Ureter (tissue), 1 donor: ENCODE measurements at regions not wholly inside any gene's neighbourhood (a gene's known extent, or its start where the extent isn't known, plus 50 kb on each side); places are given as distances from the start of the nearest gene placed in this dataset.

Source experiments
- DNase-seq: peaks from one replicate; pipeline ENCODE4 v3.0.0-alpha.2; 2020; ENCODE audit warnings: low spot score
- donor health status: DM: yes; HTN: yes; CAD: no.

DNA sequence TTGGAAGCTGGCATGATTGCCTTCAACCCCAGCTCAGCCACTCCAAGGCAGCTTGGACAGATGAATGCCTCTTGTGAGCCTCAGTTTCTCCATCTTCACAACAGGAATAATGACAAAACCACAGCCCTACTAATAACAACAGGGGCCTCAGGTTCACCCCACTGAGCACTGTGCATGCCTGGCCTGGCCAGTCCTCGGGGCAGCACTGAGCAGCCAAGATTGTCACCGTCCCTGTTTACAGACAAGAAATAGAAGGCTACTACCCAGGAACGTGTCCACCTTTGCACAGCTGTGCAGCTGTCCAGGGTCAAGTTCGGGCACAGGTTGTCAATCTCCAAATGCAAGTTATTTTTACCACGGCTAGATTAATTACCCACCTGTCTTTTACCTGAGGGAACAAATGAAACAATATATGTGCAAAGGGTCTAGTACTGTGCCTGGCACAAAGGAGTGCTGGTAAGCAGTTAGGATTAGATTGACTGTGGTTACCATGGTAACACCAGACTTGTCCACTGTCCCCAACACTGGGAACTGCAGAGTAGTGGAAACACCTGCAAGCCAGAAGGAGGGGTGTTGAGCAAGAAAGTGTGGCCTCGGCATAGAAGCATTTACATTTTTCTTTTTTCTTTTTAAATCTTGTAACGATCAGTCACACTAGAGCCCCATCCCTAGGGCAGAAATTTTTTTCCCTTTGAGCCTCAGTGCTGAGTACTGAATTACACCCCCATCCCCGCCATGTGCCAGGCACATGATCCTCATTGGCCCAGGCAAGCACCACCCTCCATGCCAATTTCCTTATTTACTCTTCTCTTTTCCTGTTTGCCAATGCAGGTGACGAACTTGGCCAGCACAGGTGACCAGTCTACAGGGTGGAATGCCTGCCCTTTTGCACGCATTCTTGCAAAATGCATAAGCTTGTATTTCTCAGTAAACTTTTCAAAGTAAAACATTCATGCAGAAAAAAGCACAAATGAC, 66.3 kb upstream of the SLC6A6 start:
- DNase-seq: peak; percentile 78

DNA sequence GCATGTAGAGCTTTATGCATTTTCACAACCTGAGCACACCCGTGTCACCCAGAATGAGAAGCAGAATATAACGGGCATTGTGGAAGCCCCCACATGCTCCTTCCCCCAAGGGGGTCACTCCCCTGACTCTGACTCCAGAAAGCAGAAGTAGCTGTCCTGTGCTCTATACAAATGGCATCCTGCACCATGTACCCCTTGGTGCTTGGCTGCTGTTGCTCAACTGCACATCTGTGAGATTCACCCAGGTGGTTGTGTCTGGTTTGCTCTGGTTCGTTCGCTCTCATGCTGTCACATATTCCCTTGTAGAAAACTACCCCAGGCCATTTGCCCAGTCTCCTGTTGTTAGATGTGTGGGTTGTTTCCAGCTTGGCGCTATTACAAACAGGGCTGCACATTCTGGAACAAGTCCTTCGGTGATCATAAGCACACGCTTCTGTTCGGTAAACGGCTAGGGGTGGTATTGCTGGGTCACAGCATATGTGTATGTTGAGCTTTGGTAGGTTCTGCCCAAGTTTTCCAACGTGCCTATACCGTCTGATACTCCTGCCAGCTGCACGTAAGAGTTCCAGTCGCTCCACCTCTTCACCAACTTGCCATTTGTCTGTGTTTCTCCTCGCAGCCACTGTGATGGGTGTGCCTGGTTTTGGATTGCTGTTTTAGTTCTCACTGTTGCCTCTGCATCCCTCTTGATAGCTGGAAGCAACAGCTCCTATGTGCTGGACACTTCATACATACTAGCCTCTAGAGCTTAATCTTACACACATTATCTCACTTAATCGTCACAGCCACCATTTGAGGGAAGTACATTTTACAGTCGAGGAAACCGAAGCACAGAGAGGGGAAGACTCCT, 65.4 kb upstream of the SLC6A6 start:
- DNase-seq: no peak

DNA sequence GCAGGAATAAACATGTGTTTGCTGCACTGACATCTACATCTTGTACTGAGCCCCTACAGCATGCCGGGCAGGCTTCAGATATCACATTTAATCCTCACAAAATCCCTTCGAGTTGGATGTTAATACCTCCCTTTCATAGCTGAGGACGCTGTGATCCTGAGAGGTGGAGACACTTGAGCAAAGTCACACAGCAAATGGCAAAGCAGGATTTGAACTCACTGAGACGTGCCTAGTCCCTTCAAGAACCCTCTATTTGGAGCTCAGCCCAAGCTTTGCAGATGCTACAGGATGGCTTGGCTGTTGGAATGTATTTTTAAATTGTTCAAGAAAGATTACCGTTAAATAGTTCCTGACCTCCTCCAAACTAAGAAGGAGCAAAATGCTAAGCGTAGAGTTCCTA, 64.6 kb upstream of the SLC6A6 start:
- no peak for DNase-seq

DNA sequence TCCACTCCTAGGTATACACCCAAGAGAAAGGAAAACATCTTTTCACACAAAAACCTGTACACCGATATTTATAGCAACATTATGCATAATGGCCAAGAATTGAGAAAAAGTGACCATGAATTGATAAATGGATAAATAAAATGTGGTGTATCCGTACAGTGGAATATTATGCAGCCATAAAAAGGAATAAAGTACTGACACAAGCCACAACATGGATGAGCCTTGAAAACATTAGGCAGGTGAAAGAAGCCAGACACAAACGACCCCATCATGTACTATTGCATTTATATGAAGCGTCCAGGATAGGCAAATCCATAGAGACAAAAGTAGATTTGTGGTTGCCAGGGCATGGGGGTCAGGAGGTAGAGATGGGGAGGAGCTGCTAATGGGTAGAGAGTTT, 64.2 kb upstream of the SLC6A6 start:
- DNase-seq: no peak

DNA sequence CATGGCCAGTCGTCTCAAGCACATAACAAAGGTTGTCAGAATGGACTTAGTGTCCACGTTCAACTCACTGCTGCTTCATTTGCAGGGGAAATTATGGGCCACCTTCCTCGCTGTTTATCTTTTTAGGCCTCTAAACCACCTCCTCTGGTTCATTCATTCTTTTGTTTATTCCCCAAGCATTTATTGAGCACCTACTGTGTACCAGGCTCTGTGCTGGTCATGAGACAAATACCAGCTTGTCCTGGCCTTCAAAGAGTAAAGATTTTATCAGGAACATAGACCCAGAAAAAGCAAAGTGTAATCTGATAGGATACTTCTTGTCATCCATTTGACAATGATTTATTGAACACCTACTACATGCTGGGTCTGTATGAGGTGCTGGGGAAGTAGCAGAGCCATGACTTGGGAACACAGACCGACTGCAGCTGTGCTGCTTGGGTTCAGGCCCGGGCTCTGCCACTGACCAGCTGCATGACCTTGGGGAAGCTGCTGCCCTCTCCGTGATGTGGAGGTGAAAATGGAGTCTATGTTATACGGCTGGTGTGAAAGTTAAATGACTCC, 63.4 kb upstream of the SLC6A6 start:
- DNase-seq: no peak

DNA sequence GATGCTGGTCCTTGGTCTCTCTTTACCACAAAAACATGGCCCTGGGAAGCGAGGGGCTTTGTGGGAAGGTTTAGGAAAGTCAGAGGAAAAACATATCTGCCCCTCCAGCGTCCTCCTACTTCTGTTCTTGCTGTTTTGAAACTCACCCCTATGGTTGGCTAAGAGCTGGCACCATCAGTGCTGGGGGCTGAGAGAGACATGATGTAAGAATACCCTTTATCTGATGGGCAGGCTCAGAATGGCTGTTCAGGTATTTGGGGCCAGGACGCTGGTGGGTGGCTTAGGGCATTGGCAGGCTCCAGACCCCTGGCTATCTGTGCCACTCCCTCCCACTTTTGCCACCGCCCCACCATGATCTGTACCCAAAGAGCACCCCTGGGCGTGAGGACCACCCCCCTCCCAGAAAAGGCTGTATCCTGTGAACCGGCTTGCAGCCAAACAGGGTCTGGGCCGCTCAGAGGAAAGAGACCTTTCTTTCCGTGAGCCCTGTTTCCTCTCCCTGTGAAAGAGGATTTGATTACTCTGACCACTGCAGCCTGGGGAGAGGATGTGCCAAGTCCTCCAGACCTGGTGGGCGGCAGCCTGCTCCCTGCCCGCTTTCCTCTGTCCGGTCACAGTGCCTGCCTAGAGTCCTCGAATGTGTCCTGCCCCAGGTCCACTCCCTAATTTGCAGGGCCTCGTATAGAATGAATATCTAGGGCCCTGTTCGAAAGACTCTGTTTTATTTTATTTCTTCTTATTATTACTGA, 61.3 kb upstream of the SLC6A6 start:
- no peak for DNase-seq

DNA sequence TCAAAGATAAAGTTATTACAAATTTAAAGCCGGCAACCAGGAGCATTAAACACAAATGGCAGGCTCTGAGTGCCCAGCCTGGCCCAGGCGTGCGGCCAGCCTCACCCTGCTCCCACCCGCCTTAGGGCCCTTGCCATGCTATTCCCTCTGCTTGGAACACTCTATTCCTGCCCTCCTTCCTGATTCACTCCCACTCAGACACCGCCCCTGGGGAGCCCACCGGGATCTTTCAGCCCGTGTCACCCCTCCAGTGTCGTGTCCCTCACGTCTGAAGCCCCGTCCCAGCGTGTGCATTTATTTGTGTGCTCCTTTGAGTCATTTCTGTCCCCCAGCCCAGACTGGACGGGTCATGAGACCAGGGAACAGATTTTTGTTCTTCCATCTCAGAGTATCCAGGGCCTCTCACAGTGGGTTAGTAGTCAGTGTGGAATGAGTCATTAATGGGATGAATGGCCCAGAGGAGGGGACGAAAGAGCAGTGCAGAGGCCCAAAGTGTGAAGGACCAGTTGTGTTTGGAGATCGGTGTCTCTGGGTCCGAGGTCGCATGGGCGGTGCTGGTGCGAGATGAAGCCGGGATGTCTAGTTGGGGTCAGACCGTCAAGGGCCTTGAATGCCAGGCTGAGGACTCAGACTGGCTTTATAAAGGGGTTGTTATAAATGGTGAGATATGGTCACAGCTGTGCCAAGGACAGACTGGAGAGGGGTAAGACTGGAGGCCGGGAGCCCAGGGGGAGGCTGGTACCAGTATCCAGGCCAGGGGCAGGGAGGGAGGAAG, 58.9 kb upstream of the SLC6A6 start:
- no peak for DNase-seq

DNA sequence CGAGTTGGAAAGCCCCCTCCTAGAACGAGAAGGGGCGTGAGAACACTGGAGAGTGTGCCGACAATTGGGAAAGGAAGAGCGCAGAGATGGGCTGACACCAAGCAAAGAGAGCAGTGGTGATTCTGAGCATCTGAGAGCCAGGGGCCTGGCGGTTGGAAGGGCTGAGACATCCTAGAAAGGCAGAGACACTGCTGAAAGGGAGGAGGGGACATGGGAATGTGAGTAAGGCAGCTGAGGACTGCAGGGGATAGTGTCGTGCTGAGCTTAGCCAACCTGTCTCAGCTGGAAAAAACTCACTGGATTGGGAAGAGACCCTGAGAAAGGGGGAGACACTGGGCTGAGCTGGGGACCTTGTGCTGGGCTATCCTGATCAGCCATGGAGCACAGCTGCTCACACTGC, 58.1 kb upstream of the SLC6A6 start:
- no peak for DNase-seq

DNA sequence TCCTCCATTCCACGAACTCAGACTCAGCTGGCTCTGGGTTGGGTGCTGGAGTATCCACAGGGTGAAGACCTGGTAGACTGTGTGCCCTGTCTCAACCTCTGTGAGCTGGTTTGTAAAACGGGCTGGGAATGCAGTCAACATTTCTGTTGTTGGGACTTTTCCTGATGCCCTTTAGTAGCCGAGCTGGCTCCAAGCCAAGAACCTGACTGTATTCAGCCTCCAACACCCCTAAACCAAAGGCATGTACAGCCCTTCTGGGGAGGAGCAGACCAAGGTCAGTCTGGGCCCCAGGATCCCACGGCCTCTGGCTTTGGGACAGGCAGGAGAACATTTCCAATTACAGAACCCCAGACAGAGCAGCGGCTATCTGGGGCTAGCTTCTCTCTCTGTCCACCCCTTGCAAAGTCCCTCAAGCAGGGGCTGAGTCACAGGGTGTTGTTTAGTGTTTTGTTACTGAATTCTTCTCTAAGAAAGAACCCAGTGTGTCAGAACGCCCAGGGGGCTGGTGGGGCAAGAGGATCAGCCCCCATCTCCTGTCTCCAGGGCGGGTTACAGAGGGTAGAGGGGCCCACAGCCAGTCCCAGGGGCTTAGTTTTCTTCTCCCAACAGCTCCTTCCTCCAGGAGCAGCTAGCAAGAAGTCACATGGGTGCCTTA, 56.8 kb upstream of the SLC6A6 start:
- DNase-seq: no peak

DNA sequence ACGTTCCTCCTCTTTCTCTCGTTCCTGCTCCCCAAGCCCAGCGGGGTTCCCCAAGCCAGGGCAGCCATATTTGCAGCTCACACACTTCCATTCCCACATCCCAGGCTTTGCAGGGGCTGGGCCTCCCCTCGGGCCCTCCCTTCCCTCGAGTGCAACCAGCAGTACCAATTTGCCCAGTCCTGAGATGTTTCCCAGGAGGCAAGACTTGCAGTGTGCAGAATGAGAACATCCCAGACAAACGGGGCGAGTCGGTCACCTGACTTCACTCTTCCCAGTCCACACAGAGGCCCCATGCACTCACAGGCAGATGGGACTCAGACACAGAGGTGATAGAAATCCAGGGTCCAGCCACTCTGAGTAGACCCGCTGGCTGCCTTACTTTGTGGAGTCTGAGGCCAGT, 56.2 kb upstream of the SLC6A6 start:
- DNase-seq: no peak

DNA sequence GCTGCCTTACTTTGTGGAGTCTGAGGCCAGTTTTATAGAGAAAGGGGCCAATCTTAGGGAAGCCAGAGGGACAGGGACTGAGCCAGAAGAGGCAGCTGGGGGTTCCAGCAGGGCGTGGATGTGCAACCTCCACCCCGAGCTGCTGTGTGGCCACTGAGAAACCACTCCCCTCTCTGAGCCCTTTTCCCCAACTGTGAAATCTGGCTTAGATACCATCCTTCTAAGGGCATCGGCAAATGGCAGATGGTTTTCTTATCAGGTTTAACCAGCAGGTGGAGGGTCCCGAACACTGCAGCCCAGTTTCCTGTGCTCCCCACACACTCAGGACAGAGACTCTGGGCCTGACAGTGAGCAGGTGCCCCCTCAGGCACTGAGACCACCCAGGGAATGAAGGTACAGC, 55.8 kb upstream of the SLC6A6 start:
- no peak for DNase-seq

DNA sequence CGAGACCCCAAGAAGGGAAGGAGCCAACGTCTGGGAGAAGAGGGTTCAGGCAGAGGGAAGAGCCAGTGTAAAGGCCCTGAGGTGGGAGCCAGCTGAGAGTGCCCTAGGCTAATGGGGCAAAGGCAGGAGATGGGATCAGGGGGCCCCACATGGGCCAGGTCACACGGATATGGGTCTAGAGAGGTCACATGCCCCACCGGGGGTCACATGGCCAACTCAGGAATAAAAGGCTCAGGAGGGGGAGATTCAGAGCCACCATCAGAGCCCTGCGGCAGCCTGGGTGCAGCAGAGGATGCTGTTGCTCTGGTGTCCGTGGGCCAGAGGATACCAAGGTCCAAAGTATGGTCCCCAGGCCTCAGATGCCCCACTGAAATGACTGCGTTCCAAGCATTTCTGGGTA, 55.3 kb upstream of the SLC6A6 start:
- DNase-seq: no peak

DNA sequence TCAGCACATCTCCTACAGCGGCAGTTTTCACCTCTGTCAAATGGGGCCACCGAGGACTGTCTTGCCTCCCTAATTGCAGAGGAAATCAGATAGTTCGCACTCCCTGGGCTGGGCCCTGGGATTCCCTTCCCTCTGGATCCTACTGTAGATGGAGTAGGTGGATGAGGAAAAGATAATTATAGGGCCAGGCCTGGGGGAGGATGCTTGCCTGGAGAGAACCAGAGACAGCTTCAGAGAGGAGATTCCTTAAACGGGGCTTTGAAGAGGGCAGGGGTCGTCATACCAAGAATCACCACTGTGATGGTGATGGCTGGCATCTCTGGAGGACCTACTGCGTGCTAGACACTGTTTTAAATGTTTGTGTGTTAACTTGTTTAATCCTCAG, 50.8 kb upstream of the SLC6A6 start:
- no peak for DNase-seq

DNA sequence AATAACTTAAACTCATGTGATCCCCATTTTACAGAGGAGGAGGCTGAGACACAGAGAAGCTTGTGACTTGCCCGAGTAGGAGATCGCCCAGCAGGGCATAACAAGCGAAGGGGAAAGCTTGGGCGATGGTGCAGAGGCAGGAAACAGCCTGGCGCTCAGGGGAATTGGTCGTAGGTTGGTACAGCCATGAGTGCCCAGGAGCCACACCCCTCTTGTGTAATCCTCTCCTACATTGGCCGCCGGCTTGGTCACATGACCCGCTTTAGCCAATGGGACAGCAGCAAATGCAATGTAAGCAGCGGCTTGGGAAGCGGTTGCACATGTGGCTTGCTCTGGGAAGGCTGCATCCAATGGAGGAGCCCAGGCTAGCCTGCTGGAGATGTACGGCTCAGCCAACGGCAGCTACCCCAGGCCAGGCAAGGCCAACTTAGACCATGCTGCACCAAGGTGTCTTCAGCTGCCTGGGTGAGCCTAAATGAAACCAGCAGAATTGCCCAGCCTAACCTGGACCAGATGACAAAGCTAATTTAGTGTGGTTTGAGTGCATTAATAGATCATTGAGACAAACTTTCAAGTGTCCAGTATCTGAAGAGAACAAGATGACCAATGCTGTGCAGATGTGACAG, 50.3 kb upstream of the SLC6A6 start:
- no peak for DNase-seq
